Sigmoid colon (tissue), 6 donors: ENCODE measurements at regions not wholly inside any gene's neighbourhood (a gene's known extent, or its start where the extent isn't known, plus 50 kb on each side); places are given as distances from the start of the nearest gene placed in this dataset.

Source experiments
- DNase-seq: peaks from one replicate; pipeline ENCODE4 v3.0.0-alpha.2; 2019
- H3K27ac ChIP-seq, 4 donors: fragments of 200-600 bp; sonication (generic); one replicate each; pipeline ENCODE4 v1.5.1; 2016 to 2019; ENCODE audit warnings: mild to moderate bottlenecking in 1 of 4
- H3K27me3 ChIP-seq, 3 donors: fragments of 200-600 bp; sonication (generic); one replicate each; pipeline ENCODE4 v1.5.1; 2019; ENCODE audit warnings: mild to moderate bottlenecking in 1 of 3
- H3K36me3 ChIP-seq, 4 donors: fragments of 200-600 bp; sonication (generic); one replicate each; pipeline ENCODE4 v1.5.1; 2016 to 2019
- H3K4me1 ChIP-seq, 4 donors: fragments of 200-600 bp; sonication (generic); one replicate each; pipeline ENCODE4 v1.5.1; 2017 to 2019
- H3K4me3 ChIP-seq, 4 donors: fragments of 200-600 bp; sonication (generic); one replicate each; pipeline ENCODE4 v1.5.1; 2017 to 2019; ENCODE audit warnings: mild to moderate bottlenecking in 2 of 4, moderate library complexity in 1 of 4
- H3K9me3 ChIP-seq, 4 donors: fragments of 200-600 bp in 3 of 4; sonication (generic) in 3 of 4; one replicate each; pipeline versions ENCODE4 v1.5.1 to v1.6.1; 2013 to 2019
- EP300 ChIP-seq, 4 donors: sonication (generic); formaldehyde crosslinking; IDR thresholded peaks; one replicate each; pipeline ENCODE4 v1.6.1; 2017; ENCODE audit warnings: antibody characterized with exemption in 4 of 4
- POLR2A ChIP-seq, 2 donors: fragments of 450-650 bp; IDR thresholded peaks; one replicate each; pipeline ENCODE4 v1.6.1; 2016; ENCODE audit warnings: antibody characterized with exemption in 2 of 2, mild to moderate bottlenecking in 2 of 2, moderate library complexity in 2 of 2
- POLR2AphosphoS5 ChIP-seq, 4 donors: sonication (generic); formaldehyde crosslinking; IDR thresholded peaks; one replicate each; pipeline ENCODE4 v1.6.1; 2017; ENCODE audit warnings: antibody characterized with exemption in 4 of 4
- WGBS, 2 donors: extraction: QIAGEN DNeasy Blood & Tissue Kit; methylation state at CpG; one replicate each; pipeline ENCODE4 v1.1.7; 2013; 5-methylcytosine and 5-hydroxymethylcytosine counted together
- intact Hi-C: fragments of 100-400 bp; cut with DNase I; formaldehyde crosslinking; loops from one replicate; pipeline ENCODE4 v1.15.1; 2023
- TF ChIP-seq, protein P1 (sequence below), 4 experiments: fragments of 450-650 bp in 3 of 4; fragments of 200-600 bp in 1 of 4; IDR thresholded peaks; one replicate each; pipeline ENCODE4 v1.5.1; 2016 to 2019; ENCODE audit warnings: antibody characterized with exemption in 4 of 4, mild to moderate bottlenecking in 3 of 4, moderate library complexity in 2 of 4
- donor health status: healthy with polysubstance abuse.
- donor health status: healthy.

DNA sequence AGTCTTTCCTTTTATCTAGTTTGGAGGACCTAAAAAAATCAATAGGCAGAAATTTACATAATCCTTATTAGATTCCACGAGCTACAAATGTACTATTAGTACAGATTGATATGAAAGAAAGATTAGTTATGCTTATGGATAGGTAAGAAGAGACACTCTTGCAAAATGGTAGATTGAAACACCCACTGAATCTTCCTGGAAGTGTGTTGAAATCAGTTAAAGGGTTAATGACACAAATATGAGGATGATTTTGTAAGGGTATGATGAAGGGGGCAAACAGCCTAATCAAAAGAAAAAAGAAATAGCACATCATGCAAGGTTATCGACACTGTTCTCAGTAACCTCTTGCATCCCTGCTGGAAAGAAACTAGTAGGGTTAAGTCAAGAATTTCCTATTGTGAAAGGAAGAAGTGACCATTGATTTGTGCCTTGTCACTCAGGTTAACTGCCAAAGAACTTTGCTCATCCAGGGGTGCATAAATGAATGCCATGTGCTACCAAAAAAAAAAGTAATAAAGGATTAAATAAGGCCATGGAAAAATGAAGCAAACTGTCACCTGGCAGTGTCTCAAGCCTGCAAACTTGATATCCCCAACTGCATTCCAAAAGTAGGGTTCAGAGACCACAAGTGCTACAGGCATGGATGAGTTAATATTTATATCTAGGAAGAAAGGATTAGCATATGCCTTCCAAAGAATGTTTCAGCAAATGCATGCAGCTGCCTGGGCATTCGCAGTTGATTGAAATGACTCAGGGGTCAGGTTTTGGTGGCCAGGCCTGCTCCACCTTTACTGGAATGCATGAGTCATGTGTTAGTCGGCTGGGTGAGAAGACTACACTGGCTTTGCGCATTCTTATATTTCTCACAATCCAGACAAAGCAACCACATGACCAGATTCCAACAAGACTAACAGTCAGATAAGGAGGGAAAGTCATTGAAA lies 78.3 kb upstream of the ATXN3L start:
- TF ChIP-seq POLR2AphosphoS5 (IDR thresholded peaks at IDR 0.05) (no peak), POLR2A (IDR thresholded peaks at IDR 0.05) (no peak), EP300 (IDR thresholded peaks at IDR 0.05) (no peak)
- TF ChIP-seq, protein P1, sequence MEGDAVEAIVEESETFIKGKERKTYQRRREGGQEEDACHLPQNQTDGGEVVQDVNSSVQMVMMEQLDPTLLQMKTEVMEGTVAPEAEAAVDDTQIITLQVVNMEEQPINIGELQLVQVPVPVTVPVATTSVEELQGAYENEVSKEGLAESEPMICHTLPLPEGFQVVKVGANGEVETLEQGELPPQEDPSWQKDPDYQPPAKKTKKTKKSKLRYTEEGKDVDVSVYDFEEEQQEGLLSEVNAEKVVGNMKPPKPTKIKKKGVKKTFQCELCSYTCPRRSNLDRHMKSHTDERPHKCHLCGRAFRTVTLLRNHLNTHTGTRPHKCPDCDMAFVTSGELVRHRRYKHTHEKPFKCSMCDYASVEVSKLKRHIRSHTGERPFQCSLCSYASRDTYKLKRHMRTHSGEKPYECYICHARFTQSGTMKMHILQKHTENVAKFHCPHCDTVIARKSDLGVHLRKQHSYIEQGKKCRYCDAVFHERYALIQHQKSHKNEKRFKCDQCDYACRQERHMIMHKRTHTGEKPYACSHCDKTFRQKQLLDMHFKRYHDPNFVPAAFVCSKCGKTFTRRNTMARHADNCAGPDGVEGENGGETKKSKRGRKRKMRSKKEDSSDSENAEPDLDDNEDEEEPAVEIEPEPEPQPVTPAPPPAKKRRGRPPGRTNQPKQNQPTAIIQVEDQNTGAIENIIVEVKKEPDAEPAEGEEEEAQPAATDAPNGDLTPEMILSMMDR (IDR thresholded peaks at IDR 0.05): no peak
- whole genome bisulfite sequencing, 2 donors: 61 to 67% methylated on average over 5 of the region's 5 CpGs
- H3K36me3 ChIP-seq: no peaks in the 10 kb centered on the region
- intact Hi-C loops: no loop called here
- H3K9me3 ChIP-seq: no peaks in the 10 kb centered on the region
- no peak overlapping the region for H3K4me3 ChIP-seq
- DNase-seq: peak; percentile 67
- H3K27ac ChIP-seq: peak overlapping the region in 2 of 4 donors; percentile 19 to 32
- no peaks in the 10 kb centered on the region for H3K27me3 ChIP-seq
- peaks cover 0 to 7% (median 3%) of the 10 kb centered on the region in 4 donors for H3K4me1 ChIP-seq

DNA sequence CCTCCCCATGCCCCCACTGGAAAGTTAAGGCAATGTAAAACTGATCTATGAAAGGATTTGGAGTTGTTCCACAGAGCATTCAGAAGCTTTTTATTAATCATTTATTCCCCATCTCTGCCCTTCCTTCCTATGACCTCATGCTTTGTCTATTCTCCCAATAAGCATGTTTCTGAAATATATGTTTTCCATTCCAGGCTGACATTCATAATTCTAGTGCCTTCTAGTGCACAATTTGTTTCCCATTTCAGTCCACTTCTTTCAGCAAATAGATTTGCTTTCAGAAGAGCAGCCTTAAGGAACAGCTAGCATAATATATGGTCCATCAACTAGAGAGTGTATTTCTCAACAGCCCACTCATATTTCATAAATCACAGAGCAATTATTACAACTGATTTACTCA lies 77.1 kb upstream of the ATXN3L start:
- intact Hi-C loops: no loop called here
- TF ChIP-seq, protein P1 (IDR thresholded peaks at IDR 0.05): no peak
- no peak for TF ChIP-seq POLR2A (IDR thresholded peaks at IDR 0.05)
- no peak for TF ChIP-seq EP300 (IDR thresholded peaks at IDR 0.05)
- no peak for TF ChIP-seq POLR2AphosphoS5 (IDR thresholded peaks at IDR 0.05)
- no peak overlapping the region for H3K27ac ChIP-seq

DNA sequence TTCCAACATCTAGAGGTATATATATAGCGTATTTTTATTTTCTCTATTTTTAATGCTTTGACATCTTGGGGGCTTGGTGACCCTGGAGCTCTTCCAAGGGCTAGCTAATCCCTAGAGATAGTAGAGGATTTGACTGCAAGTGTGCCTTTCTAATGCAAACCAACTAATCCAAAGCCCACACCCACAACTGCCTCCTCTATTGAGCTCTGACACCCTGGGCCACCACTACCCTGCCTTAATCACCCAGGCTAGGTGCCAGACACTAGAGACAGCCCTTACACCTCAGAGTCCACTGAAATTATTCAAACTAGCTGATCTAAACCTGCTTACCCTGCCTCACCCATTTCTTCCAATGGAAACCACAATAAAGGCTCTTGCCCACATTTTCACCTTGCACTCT lies 69.6 kb upstream of the ATXN3L start:
- Histone ChIP-seq H3K4me3 (no peak overlapping the region), H3K27me3 (no peaks in the 10 kb centered on the region), H3K27ac (no peak overlapping the region), H3K4me1 (no peaks in the 10 kb centered on the region), H3K9me3 (no peaks in the 10 kb centered on the region), H3K36me3 (no peaks in the 10 kb centered on the region)
- no peak for DNase-seq
- 94 to 96% methylated on average over 1 of the region's 1 CpG for WGBS, 2 donors
- intact Hi-C loops: no loop called here
- TF ChIP-seq EP300 (IDR thresholded peaks at IDR 0.05): no peak
- TF ChIP-seq POLR2A (IDR thresholded peaks at IDR 0.05): no peak
- TF ChIP-seq, protein P1 (IDR thresholded peaks at IDR 0.05): no peak
- TF ChIP-seq POLR2AphosphoS5 (IDR thresholded peaks at IDR 0.05): no peak

More for the DNA sequence above, 77.1 kb upstream of the ATXN3L start:
- no peaks in the 10 kb centered on the region for H3K9me3 ChIP-seq
- no peak overlapping the region for H3K4me3 ChIP-seq
- no peak for DNase-seq
- no peaks in the 10 kb centered on the region for H3K27me3 ChIP-seq
- H3K36me3 ChIP-seq: no peaks in the 10 kb centered on the region
- H3K4me1 ChIP-seq: peaks cover 0 to 7% (median 3%) of the 10 kb centered on the region in 4 donors

DNA sequence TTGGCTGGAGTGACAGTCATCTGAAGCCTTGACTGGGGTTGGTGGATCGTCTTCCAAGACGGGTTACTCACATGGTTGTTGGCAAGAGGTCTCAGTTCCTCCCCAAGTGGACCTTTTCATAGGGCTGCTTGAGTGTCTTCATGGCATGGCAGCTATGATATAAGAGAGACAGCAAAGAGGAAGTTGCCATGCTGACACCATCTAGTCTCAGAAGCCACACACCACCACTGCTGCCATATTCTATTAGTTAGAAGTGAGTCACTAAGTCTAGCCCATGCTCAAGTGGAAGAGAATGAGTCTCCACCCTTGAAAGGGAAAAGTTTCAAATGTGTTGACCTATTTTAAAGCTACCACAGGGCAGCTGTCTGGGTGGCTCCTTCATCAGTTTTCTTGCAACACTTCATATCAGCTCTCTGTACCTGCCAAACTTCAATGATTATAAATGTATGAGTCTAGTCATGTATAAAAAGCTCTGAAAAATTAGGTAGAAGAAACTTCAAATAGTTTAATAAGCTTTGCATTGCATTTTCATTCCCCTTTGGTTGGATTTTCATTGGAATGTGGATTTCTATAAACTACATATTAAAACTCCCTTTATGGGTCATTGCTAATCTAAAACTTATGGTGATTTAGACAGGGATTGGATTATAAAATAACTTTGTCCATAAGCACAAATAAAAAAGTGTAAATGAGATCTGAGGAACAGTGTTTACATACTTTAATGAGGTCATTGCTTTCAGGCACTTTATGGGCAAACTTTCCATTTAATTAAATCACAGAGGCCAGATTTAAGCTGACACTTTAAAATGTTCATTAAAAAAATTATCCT lies 68.0 kb upstream of the ATXN3L start:
- WGBS, 2 donors: 86 to 90% methylated on average over 2 of the region's 2 CpGs

More for the DNA sequence above, 68.0 kb upstream of the ATXN3L start:
- Histone ChIP-seq H3K36me3 (no peaks in the 10 kb centered on the region), H3K4me3 (no peak overlapping the region), H3K4me1 (no peaks in the 10 kb centered on the region), H3K27ac (no peak overlapping the region), H3K9me3 (no peaks in the 10 kb centered on the region), H3K27me3 (no peaks in the 10 kb centered on the region)
- no peak for DNase-seq
- intact Hi-C loops: no loop called here
- TF ChIP-seq, protein P1 (IDR thresholded peaks at IDR 0.05): no peak
- no peak for TF ChIP-seq POLR2A (IDR thresholded peaks at IDR 0.05)
